Left hindlimb (tissue), 1 donor: ENCODE measurements at regions not wholly inside any gene's neighbourhood (a gene's known extent, or its start where the extent isn't known, plus 50 kb on each side); places are given as distances from the start of the nearest gene placed in this dataset.

ENCODE experiments used
- DNase-seq: peaks from one replicate; pipeline ENCODE4 v3.0.0-alpha.2; 2018

- no peak for DNase-seq
These were observed 70.3 kb upstream of the F3 start for GRCh38 chr1:94611681-94612475.

DNA sequence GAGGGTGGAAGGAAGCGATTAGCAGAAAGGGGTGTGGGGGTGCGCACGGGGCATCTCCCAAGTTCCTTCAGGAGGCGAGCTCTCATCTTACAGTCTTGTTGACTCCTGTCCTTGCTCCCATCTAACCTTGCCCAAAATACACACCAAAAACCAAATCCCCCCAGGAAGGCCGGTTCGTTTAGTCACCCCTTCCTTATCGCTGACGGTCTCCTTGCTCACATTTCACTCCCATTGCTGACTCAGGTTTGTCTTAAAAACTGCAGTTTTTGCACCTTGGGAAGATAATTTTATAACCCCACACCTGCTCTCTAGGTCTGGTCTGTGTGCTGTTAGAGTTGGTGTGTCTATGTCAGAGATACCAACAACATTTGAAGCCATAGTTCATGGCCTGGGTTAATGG lies 68.1 kb upstream of the F3 start:
- DNase-seq, result no peak

DNA sequence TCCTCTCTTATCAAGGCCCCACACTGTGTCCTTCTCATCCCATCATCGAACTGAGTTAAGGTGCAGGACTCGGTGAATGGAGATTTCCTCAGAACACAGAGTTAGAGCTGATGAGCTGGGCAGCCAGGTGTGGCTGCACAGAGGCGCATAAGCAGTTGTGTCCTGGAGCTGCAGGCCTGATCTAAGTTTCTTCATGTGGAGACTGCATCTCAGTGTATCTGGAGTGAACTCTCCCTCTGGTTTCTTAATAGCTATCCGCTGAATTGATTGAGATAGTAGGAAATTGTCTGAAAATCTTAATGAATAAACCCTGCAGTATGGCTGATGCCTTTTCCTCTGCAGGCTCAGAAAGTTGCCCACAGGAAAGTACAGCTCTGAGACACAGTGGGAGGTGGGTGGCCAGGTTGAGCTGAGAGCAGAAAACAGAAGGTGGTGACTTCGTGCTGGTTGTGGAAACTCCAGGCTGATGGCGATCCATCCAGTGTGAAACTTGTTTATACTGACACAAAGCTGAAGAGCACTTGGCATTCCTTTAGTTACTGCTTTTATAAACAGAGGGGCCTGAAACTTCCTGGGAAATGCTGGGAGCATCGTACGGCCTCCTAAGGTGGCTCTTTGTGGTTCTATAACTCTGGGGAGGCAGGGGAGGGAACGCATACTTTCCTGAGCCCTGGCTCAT lies 67.4 kb upstream of the F3 start:
- no peak for DNase-seq

GRCh38 chr1:94608142-94608851 lies 66.7 kb upstream of the F3 start:
- DNase-seq, result no peak

DNA sequence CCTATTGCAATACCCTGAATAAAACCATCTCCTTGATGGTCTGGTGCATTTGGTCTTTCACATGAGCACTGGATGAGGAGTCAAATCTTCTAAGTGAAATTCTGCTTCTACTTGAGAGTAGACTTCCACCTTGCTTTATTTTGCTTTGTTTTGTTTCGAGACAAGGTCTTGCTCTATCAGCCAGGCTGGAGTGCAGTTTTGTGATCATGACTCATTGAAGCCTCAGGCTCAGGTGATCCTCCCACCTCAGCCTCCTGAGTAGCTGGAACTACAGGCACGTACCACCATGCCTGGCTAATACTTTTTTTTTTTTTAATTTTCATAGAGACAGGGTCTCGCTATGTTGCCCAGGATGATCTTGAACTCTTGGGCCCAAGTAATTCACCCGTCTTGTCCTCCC lies 65.8 kb upstream of the F3 start:
- DNase-seq, result no peak

- no peak for DNase-seq
These were observed 64.9 kb upstream of the F3 start for GRCh38 chr1:94606471-94606870.

DNA sequence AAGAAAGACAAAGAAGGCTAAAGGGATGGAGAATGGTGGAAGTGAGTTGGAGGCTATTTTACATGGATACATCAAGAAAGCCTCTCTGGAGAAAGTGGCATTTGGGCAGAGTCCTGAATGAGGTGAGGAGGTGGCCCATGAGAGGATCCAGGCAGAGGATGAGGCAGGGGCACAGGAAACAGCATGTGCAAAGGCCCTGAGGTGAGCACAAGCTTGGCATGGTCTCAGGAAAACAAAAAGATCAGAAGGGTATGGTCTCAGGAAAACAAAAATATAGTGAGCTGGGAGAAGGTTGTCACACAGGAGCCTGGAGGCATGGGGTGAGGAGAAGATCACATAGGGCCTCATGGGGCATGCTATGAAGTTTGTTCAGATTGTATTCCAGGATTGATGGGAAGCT lies 62.1 kb upstream of the F3 start:
- no peak for DNase-seq

GRCh38 chr1:94602802-94603625 lies 61.5 kb upstream of the F3 start:
- no peak for DNase-seq

DNA sequence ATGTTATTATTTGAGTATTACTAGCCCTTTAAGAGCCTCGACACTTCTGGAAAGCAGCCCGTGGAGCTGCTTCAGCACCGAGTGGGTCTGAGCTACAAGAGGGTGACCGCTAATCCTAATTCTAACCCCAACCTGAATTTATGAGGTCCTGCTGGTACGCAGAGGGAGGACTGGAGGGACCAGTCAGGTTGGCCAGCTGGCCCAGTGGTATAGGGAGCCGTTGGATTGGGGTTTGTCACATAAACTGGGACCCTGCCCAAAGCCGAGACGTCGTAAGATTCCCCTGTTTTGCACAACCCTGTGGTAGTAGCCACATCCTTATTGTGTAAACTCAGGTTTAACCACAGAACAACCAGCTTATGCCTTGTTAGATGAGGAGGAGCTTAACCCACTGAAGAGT lies 60.8 kb upstream of the F3 start:
- DNase-seq, result no peak

DNA sequence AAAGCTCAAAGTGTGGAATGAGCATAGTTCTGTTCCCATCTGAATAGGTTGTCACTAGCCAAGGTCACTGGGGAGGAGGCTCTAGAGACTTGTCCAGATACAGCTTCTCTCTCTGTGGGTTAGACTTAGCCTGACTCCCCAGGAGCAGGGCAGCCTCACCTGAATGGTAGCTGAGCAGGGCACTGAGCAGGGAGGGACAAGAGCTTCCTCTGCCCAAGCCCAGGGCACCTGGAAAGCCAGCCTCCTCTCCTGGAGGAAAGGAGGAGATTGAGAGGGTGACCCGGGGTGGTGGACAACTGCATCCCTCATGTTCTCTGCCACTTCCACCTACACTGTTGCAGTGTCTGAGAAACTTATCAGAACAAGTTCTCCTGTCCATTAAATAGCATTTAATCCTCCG lies 59.0 kb upstream of the F3 start:
- DNase-seq, result no peak

DNA sequence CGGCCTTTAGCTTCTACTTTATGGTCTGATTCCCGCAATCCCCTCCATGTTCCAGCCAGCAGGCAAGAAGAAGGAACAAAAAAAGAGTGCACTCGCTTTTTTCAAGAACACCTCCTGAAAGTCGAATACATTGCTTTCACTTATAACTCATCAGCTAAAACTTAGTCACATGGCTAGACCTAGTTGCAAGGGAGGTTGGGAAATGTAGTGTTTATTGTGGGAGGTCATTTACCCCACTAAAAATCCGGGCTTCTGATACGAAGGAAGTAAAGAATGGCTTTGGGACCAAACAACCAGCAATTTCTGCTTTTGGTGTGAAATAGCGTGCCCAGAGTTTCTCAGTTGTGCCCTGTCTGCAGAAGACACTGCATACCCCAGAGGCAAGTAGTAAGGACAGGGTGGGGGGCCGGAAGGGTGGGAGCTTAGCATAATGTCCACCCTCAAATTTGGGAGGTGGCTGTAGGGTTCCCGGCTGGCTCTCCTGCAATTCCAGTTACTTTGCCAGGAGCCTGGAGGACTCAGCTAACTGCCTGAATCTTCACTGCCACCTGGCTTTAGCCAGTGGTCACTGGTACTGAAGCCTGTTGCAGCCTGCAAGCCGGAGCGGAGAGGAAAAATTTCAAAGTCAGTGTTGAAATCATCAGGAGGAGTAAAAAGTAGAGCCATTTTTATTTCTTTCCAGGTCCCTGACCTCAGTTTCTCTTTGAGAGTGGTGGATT lies 57.7 kb upstream of the F3 start:
- no peak for DNase-seq

DNA sequence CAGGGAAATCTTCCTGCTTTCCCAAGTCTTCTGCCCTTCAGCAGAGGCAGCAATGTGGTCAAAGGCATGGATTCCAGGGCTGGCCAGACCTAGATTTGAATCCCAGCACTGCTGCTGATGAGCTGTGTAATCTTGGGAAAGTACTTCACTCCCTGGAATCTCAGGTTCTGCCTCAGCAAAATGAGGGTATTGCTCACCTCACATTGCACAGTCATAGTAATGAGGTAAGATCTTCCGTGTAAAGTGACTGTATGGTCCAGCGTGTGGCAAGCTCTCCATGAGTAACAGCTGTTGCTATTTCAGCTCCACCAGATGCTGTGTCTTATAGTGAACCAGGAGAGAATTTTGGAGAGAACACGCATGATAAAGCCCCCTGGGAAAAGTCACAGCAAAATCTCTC lies 56.1 kb upstream of the F3 start:
- no peak for DNase-seq

DNA sequence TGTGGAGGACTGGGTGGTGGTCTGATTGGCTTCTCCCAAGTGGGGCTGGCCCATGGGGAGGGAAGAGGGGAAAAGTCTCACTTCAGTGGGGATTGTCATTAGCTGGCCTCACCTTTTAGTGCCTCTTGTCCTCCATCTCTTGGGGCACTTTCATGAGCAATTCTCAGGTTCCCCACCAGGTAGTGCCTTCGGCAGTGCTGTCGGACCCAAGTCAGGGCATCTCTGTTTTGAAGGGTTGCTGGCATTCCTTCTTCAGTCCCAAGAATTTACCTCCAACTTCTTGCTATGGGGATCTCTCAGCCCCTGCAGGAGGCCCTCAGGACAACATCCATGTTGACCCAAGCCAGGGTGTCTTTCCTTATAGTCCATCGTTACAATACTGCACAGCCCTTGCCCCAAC lies 54.7 kb upstream of the F3 start:
- no peak for DNase-seq

GRCh38 chr1:94595658-94596057 lies 54.1 kb upstream of the F3 start:
- no peak for DNase-seq

GRCh38 chr1:94593611-94594010 lies 52.1 kb upstream of the F3 start:
- DNase-seq, result no peak

DNA sequence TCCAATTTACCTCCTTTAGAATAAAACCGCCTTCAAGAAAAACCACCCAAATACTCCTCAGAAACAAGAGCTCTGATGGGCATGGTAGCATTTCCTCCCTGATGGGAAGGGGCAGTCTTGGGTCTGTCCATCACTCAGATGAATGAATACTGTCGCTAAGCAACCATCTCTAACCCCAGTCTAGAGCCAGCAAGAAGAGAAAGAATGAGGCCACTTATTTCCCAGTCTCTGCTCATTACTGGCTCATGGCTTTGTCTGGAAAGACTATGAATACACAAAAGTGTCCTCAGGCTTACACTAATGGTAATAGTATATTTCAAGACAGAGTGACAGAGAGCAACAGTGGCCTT lies 51.0 kb upstream of the F3 start:
- DNase-seq, result no peak

- DNase-seq, result no peak
These were observed 50.4 kb upstream of the F3 start for GRCh38 chr1:94591823-94592570.
